ENCODE measurements at regions not wholly inside any gene's neighbourhood (a gene's known extent, or its start where the extent isn't known, plus 50 kb on each side); places are given as distances from the start of the nearest gene placed in this dataset.

DNA sequence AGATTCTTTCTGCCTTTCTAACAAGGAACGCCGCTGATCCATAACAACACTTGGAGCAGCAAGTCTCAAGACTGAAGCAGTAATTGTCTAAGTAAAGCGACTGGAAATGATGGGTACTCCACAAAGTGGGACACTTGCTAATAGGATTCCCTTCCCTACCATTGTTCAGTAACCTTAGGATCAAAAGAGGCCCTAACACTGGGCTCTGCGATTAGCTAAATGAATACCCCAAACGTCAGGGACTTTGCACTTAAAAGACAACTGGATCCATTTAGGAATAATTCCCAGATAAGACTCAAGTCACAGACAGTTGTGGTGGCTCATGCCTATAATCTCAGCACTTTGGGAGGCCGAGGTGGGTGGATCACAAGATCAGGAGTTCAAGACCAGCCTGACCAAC is 221.9 kb upstream of the FGGY start:
- CTCF ChIA-PET: no interaction called here

DNA sequence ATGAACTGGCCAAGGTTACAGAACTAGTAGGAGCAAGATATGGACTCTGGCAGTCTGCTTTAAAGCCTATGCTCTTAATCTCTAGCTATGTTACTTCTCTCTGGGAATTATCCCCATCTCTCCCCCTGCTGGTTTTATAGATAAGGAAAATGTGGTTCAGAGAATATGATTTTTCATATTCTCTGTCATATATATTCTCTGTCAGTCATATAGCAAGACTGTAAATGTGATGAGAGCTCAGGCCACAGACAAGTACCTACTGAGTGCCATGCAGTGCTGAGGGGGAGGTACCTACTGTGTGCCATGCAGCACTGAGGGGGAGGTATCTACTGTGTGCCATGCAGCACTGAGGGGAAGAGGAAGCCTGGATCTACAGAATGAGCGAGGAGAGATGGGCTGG is 220.3 kb upstream of the FGGY start:
- Histone ChIP-seq H3K9me3 (ENCODE audit: control insufficient read depth, insufficient read depth, low read length) (no peaks in the 10 kb centered on the region), H3K27me3 (ENCODE audit: control insufficient read depth, insufficient read depth, low read length) (no peaks in the 10 kb centered on the region), H3K27ac (ENCODE audit: low read depth, low read length) (no peak overlapping the region), H3K4me3 (ENCODE audit: low read depth, low read length) (no peak overlapping the region)
- DNase-seq (ENCODE audit: low read depth, low spot score): no peak
- TF ChIP-seq, protein P1, sequence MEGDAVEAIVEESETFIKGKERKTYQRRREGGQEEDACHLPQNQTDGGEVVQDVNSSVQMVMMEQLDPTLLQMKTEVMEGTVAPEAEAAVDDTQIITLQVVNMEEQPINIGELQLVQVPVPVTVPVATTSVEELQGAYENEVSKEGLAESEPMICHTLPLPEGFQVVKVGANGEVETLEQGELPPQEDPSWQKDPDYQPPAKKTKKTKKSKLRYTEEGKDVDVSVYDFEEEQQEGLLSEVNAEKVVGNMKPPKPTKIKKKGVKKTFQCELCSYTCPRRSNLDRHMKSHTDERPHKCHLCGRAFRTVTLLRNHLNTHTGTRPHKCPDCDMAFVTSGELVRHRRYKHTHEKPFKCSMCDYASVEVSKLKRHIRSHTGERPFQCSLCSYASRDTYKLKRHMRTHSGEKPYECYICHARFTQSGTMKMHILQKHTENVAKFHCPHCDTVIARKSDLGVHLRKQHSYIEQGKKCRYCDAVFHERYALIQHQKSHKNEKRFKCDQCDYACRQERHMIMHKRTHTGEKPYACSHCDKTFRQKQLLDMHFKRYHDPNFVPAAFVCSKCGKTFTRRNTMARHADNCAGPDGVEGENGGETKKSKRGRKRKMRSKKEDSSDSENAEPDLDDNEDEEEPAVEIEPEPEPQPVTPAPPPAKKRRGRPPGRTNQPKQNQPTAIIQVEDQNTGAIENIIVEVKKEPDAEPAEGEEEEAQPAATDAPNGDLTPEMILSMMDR (IDR thresholded peaks at IDR 0.05; ENCODE audit: low read depth, low read length): peak; percentile 52
- CTCF ChIA-PET: interaction anchor here (0.7 to 1.2 kb wide), 3 partner anchors 15 to 623 kb away, joined by 3 read pairs; no protein-coding TSS in a partner anchor
- POLR2A ChIA-PET: interaction anchor here (1.3 kb wide), 1 partner anchor 293 kb away, joined by 3 read pairs; the partner anchor contains the start of gene JUN

More for the DNA sequence above, 221.9 kb upstream of the FGGY start:
- no peak overlapping the region for H3K4me3 ChIP-seq (ENCODE audit: low read depth, low read length)
- TF ChIP-seq, protein P1 (IDR thresholded peaks at IDR 0.05; ENCODE audit: low read depth, low read length): no peak
- H3K9me3 ChIP-seq (ENCODE audit: control insufficient read depth, insufficient read depth, low read length): no peaks in the 10 kb centered on the region
- no peak overlapping the region for H3K27ac ChIP-seq (ENCODE audit: low read depth, low read length)
- H3K27me3 ChIP-seq (ENCODE audit: control insufficient read depth, insufficient read depth, low read length): no peaks in the 10 kb centered on the region
- POLR2A ChIA-PET: no interaction called here
- DNase-seq (ENCODE audit: low read depth, low spot score): no peak

DNA sequence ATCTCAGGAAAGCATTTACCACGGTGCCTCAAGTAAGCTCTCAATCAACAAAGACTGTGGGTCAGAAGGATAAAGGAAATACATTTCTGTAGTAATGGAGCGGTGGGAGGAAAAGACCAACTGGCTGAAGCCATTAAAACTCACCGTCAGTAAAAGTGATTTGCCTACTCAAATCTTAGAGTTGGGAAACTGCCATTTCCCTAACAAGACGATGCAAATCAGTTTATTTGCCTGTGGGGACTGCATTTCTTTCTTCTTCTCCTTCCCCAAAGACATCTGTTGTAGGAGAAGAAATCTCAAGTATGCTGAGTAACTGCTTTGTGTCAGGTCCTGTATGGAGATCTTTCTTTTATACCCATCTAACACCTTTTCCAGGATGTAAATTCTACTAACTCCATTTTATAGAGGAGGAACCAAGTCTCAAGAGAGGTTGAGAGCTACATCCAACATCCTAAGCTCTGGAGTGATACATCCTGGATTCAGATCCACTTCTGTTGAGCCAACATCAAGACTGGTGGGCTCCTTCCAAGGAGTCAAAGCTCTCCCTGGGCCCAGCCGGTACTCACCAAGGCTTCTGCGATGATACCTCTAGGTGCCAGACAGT is 219.3 kb upstream of the FGGY start:
- Histone ChIP-seq H3K4me3 (ENCODE audit: low read depth, low read length) (no peak overlapping the region), H3K27me3 (ENCODE audit: control insufficient read depth, insufficient read depth, low read length) (no peaks in the 10 kb centered on the region), H3K9me3 (ENCODE audit: control insufficient read depth, insufficient read depth, low read length) (no peaks in the 10 kb centered on the region), H3K27ac (ENCODE audit: low read depth, low read length) (no peak overlapping the region)
- ChIA-PET CTCF (interaction anchor here (0.7 to 0.8 kb wide), 2 partner anchors 16 to 252 kb away, joined by 3 read pairs; no protein-coding TSS in a partner anchor), POLR2A (interaction anchor here (1.3 kb wide), 1 partner anchor 294 kb away, joined by 3 read pairs; the partner anchor contains the start of gene JUN)
- TF ChIP-seq, protein P1 (IDR thresholded peaks at IDR 0.05; ENCODE audit: low read depth, low read length): no peak
- DNase-seq (ENCODE audit: low read depth, low spot score): no peak

DNA sequence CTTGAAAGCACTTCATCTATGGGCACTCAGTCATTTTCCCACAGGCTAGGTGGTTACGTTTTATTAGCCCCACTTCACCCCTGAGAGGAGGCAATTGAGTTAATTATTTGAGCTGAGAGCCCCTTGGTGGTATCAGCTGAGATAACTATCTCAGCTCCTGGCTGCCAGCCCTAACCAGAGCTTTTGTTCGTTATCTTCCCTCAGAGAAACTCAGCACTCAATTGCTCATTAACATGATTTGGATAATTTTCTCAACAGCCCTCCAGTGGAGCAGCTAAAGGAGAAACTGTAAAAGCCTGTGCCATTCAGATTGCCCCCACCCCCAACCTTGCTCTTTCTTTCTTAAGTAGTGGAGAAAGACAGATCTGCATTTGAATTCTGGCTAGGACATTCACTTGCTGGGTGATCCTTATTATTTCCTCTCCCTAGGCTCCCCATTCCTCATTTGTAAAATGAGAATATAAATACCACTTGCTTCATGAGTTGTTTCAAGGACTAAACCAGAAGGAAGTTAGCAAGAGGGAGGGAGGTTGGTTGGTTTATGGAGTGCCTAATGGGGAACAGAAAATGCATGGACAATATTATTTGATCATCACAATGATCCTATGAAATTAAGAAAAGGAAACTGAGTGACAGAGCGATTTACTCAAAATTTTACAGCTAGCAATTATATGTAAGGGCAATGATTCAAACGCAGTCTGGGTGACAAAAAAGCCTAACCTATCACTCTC is 218.7 kb upstream of the FGGY start:
- Histone ChIP-seq H3K9me3 (ENCODE audit: control insufficient read depth, insufficient read depth, low read length) (no peaks in the 10 kb centered on the region), H3K4me3 (ENCODE audit: low read depth, low read length) (no peak overlapping the region), H3K27me3 (ENCODE audit: control insufficient read depth, insufficient read depth, low read length) (no peaks in the 10 kb centered on the region), H3K27ac (ENCODE audit: low read depth, low read length) (no peak overlapping the region)
- TF ChIP-seq, protein P1 (IDR thresholded peaks at IDR 0.05; ENCODE audit: low read depth, low read length): no peak
- no peak for DNase-seq (ENCODE audit: low read depth, low spot score)
- ChIA-PET POLR2A (no interaction called here), CTCF (interaction anchor here (0.7 kb wide), 1 partner anchor 251 kb away, joined by 3 read pairs; no protein-coding TSS in a partner anchor)

DNA sequence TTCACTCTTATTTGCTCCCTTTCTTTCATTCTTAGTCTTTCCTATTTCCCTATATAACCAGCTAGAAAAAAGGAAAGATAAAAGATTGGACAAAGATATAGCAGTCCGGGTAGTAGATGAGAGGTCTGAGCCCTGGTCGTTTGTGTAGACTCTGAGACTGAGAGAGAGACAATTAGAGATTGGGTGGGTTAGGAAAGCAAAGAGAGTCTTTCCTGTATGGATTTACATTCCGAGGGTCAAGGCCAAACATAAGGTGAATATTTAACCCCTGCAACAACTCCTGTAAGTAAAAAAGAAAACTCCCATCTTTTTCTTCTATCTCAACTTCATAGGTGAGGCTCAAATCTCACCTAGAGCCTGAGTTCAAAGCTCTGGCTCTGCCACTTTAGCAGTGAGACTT is 218.0 kb upstream of the FGGY start:
- no peak overlapping the region for H3K4me3 ChIP-seq (ENCODE audit: low read depth, low read length)
- no peaks in the 10 kb centered on the region for H3K9me3 ChIP-seq (ENCODE audit: control insufficient read depth, insufficient read depth, low read length)
- ChIA-PET CTCF (no interaction called here), POLR2A (no interaction called here)
- DNase-seq (ENCODE audit: low read depth, low spot score): no peak
- TF ChIP-seq, protein P1 (IDR thresholded peaks at IDR 0.05; ENCODE audit: low read depth, low read length): no peak
- no peaks in the 10 kb centered on the region for H3K27me3 ChIP-seq (ENCODE audit: control insufficient read depth, insufficient read depth, low read length)
- no peak overlapping the region for H3K27ac ChIP-seq (ENCODE audit: low read depth, low read length)

All from AG04450 (cell line).